ENCODE measurements at regions not wholly inside any gene's neighbourhood (a gene's known extent, or its start where the extent isn't known, plus 50 kb on each side); places are given as distances from the start of the nearest gene placed in this dataset.

DNA sequence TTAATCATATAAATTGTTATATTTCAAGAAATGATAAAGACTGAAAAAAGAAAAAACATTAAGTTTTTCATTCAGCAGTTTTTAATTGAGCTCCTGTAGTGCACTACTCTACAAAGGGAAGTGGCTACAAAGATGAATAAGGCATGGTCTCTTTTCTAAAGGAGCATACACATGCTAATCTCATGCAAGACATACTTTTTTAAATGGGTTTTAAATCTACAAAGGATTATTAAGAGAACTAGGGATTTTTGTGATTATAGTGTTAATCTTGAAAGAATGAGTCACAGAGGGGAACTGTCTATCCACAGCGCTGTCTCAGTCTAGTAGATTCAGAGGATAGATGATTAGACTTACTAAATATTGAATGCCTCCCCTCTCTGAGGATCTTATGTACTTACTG, 1722.2 kb downstream of the RPA4 start:
- WGBS, 2 donors: 18 to 58% methylated on average over 1 of the region's 1 CpG
- Histone ChIP-seq H3K4me1 (no peaks in the 10 kb centered on the region), H3K27ac (no peak overlapping the region), H3K27me3 (peaks cover 0 to 5% of the 10 kb centered on the region in 2 donors), H3K4me3 (no peak overlapping the region), H3K36me3 (no peaks in the 10 kb centered on the region), H3K9me3 (no peaks in the 10 kb centered on the region)
- no peak for DNase-seq (ENCODE audit: low spot score in 2 of 2)
- TF ChIP-seq POLR2A (IDR thresholded peaks at IDR 0.05): no peak
- TF ChIP-seq EP300 (IDR thresholded peaks at IDR 0.05): no peak
- TF ChIP-seq, protein P1, sequence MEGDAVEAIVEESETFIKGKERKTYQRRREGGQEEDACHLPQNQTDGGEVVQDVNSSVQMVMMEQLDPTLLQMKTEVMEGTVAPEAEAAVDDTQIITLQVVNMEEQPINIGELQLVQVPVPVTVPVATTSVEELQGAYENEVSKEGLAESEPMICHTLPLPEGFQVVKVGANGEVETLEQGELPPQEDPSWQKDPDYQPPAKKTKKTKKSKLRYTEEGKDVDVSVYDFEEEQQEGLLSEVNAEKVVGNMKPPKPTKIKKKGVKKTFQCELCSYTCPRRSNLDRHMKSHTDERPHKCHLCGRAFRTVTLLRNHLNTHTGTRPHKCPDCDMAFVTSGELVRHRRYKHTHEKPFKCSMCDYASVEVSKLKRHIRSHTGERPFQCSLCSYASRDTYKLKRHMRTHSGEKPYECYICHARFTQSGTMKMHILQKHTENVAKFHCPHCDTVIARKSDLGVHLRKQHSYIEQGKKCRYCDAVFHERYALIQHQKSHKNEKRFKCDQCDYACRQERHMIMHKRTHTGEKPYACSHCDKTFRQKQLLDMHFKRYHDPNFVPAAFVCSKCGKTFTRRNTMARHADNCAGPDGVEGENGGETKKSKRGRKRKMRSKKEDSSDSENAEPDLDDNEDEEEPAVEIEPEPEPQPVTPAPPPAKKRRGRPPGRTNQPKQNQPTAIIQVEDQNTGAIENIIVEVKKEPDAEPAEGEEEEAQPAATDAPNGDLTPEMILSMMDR (IDR thresholded peaks at IDR 0.05): no peak

DNA sequence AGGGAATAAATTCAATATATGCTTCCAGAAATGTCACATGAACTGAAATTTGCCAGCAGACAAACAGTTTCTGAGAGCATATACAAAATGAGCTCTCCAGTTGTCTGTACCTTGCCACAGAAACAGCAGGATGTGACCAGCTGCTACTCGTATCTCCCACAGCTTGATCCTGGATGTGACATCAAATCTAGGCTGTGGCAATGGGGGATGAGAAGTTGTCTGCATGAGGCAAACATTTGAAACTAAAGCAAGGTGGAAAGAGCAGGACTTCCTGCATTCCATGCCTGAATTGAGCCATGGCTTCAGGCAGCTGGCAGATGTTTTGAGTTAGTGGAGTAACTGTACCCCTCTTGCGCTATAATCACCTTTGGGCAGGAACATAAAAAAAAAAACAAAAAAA, 1724.0 kb downstream of the RPA4 start:
- peaks cover 0 to 5% of the 10 kb centered on the region in 2 donors for H3K27me3 ChIP-seq
- H3K4me3 ChIP-seq: no peak overlapping the region
- DNase-seq (ENCODE audit: low spot score in 2 of 2): no peak
- WGBS, 2 donors: 63 to 76% methylated on average over 2 of the region's 2 CpGs
- no peak overlapping the region for H3K27ac ChIP-seq
- no peaks in the 10 kb centered on the region for H3K36me3 ChIP-seq
- H3K4me1 ChIP-seq: no peaks in the 10 kb centered on the region
- TF ChIP-seq POLR2A (IDR thresholded peaks at IDR 0.05): no peak
- TF ChIP-seq, protein P1 (IDR thresholded peaks at IDR 0.05): no peak
- TF ChIP-seq EP300 (IDR thresholded peaks at IDR 0.05): no peak
- no peaks in the 10 kb centered on the region for H3K9me3 ChIP-seq

DNA sequence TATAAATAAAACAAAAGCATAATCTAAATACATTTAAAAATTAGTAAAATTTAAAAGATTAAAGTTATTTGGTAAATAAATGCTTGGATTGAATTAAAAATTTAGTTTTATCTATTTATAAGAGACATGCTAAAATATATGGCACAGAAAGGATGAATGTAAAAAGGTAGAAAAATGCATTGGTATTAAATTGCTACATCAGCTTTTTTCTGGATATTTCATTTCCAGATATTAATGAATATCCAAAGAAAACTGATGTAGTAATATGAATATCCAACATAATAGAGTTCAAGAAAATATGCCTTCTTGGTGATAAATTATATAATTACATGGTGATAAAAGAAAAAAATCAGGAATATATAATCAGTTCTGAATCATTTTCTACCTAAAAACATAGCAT, 1743.9 kb downstream of the RPA4 start:
- DNase-seq (ENCODE audit: low spot score in 2 of 2): no peak
- Histone ChIP-seq H3K36me3 (no peaks in the 10 kb centered on the region), H3K4me3 (no peak overlapping the region), H3K27me3 (no peaks in the 10 kb centered on the region), H3K9me3 (no peaks in the 10 kb centered on the region), H3K4me1 (no peaks in the 10 kb centered on the region), H3K27ac (no peak overlapping the region)
- no peak for TF ChIP-seq POLR2A (IDR thresholded peaks at IDR 0.05)
- no peak for TF ChIP-seq EP300 (IDR thresholded peaks at IDR 0.05)
- TF ChIP-seq, protein P1 (IDR thresholded peaks at IDR 0.05): no peak

DNA sequence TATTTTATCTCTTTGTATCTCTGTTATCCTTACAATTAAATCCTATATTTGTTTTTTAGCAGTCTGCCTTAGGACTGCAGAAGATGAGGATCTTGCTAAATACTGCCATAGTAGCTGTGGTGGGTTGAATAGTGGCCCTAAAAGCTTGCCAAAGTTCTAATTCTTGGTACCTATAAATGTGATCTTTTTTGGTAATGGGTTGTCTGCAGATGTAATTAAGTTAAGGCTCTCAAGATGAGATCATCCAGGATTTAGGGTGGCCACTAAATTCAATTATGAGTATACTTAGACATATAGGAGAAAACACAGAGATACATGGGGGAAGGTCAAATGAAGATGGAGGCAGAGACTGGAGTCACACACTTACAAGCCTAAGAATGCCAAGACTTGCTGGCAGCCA, 1753.7 kb downstream of the RPA4 start:
- DNase-seq (ENCODE audit: low spot score in 2 of 2): no peak
- no peaks in the 10 kb centered on the region for H3K27me3 ChIP-seq
- H3K9me3 ChIP-seq: peaks cover 0 to 4% (median 2%) of the 10 kb centered on the region in 4 donors
- no peaks in the 10 kb centered on the region for H3K36me3 ChIP-seq
- no peak overlapping the region for H3K4me3 ChIP-seq
- TF ChIP-seq POLR2A (IDR thresholded peaks at IDR 0.05) (no peak), EP300 (IDR thresholded peaks at IDR 0.05) (no peak)
- TF ChIP-seq, protein P1 (IDR thresholded peaks at IDR 0.05): no peak
- H3K4me1 ChIP-seq: no peaks in the 10 kb centered on the region
- no peak overlapping the region for H3K27ac ChIP-seq

DNA sequence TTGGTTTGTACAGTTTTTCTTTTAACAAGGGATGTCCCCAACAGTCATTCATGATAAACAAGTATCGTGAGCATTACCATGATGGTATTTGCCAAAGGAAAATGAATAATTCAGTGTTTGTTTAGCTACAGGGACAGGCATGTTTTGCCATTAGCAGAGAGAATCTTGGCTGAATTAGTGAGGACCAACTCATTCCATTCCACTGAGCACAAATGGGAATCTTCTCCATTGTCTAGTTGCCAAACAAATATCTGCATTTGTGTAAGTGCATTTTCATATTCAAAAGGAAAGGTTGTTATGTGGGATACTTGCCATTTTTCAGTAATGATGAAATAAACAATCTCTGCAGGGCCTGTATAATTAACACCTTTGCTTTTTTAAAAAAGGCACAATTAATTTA, 1762.6 kb downstream of the RPA4 start:
- Histone ChIP-seq H3K36me3 (no peaks in the 10 kb centered on the region), H3K27me3 (no peaks in the 10 kb centered on the region), H3K4me1 (no peaks in the 10 kb centered on the region), H3K4me3 (no peak overlapping the region), H3K9me3 (no peaks in the 10 kb centered on the region), H3K27ac (no peak overlapping the region)
- DNase-seq (ENCODE audit: low spot score in 2 of 2): no peak
- TF ChIP-seq POLR2A (IDR thresholded peaks at IDR 0.05) (no peak), EP300 (IDR thresholded peaks at IDR 0.05) (no peak)
- TF ChIP-seq, protein P1 (IDR thresholded peaks at IDR 0.05): no peak
- 55 to 65% methylated on average over 1 of the region's 1 CpG for WGBS, 2 donors
